HG02981 (cell line): ENCODE measurements at regions not wholly inside any gene's neighbourhood (a gene's known extent, or its start where the extent isn't known, plus 50 kb on each side); places are given as distances from the start of the nearest gene placed in this dataset.

Experiments
- ATAC-seq: cut with Tn5 transposase; IDR thresholded peaks from one replicate; pipeline ENCODE4 v1.9.1; 2021; ENCODE audit warnings: mild to moderate bottlenecking, moderate library complexity; ENCODE audit not compliant: unreplicated experiment

GRCh38 chr13:110965038-110965754 is 50.3 kb upstream of the ANKRD10 start:
- peak; percentile 89 for ATAC-seq
